ENCODE measurements at regions not wholly inside any gene's neighbourhood (a gene's known extent, or its start where the extent isn't known, plus 50 kb on each side); places are given as distances from the start of the nearest gene placed in this dataset.

- DNase-seq (ENCODE audit: low read depth, low spot score) = no peak
- no peaks in the 10 kb centered on the region for H3K9me3 ChIP-seq (ENCODE audit: control insufficient read depth in 1 of 2, insufficient read depth in 1 of 2, low read depth in 1 of 2, low read length in 2 of 2)
- no peak for ATAC-seq
- no TSS peak for BruUV-seq (replicated peaks)
- H3K27me3 ChIP-seq (ENCODE audit: insufficient read depth, low read length) = no peaks in the 10 kb centered on the region
- no peak overlapping the region for H3K27ac ChIP-seq (ENCODE audit: low read depth, low read length)
- H3K9ac ChIP-seq (ENCODE audit: low read length) = no peak overlapping the region
- ChIA-PET CTCF (no interaction called here), POLR2A (no interaction called here), RAD21 (ENCODE audit: low non-redundant PET in 1 of 2, low total read pairs in 2 of 2, uncharacterized antibody in 2 of 2, unreplicated experiment in 2 of 2) (no interaction called here)
- no peak overlapping the region for H3K4me2 ChIP-seq (ENCODE audit: low read length)
- no peaks in the 10 kb centered on the region for H3K9me2 ChIP-seq (ENCODE audit: insufficient read depth)
- intact Hi-C loops (cut with micrococcal nuclease) = no loop called here
- no peaks in the 10 kb centered on the region for H4K20me1 ChIP-seq (ENCODE audit: insufficient read depth)
- H3K79me2 ChIP-seq (ENCODE audit: insufficient read depth, low read length) = no peaks in the 10 kb centered on the region
- H3K4me1 ChIP-seq (ENCODE audit: control insufficient read depth in 1 of 2, insufficient read depth in 2 of 2, low read length in 2 of 2) = no peaks in the 10 kb centered on the region
- no peak overlapping the region for H2AFZ ChIP-seq (ENCODE audit: low read depth, low read length, poor library complexity, severe bottlenecking)
- no peak for TF ChIP-seq ZBTB33 (IDR thresholded peaks at IDR 0.05; ENCODE audit: extremely low read depth, insufficient replicate concordance, low read length)
- no peak for TF ChIP-seq SRF (IDR thresholded peaks at IDR 0.05; ENCODE audit: low read depth)
- no peak for TF ChIP-seq RAD21 (IDR thresholded peaks at IDR 0.05; ENCODE audit: low read depth)
- no peak for TF ChIP-seq SP1 (IDR thresholded peaks at IDR 0.05; ENCODE audit: low read depth)
- TF ChIP-seq FOSL1 (IDR thresholded peaks at IDR 0.05; ENCODE audit: low read depth) = no peak
- no peak for TF ChIP-seq EGR1 (IDR thresholded peaks at IDR 0.05; ENCODE audit: low read depth)
- TF ChIP-seq ELF1 (IDR thresholded peaks at IDR 0.05; ENCODE audit: borderline replicate concordance, low read depth) = no peak
- no peak for TF ChIP-seq ATF3 (IDR thresholded peaks at IDR 0.05)
- no peak for TF ChIP-seq CTCF (IDR thresholded peaks at IDR 0.05 in 2 of 3, conservative IDR thresholded peaks at IDR 0.05 in 1 of 3; ENCODE audit: borderline replicate concordance in 1 of 3, insufficient read depth in 1 of 3, low read depth in 2 of 3, low read length in 2 of 3)
- no peak for TF ChIP-seq EZH2 (IDR thresholded peaks at IDR 0.05)
- no peak overlapping the region for H3K4me3 ChIP-seq (replicated peaks in 1 of 2; ENCODE audit: low read depth in 1 of 2, low read length in 2 of 2)
- H3K36me3 ChIP-seq (ENCODE audit: control insufficient read depth in 1 of 2, insufficient read depth in 2 of 2, low read length in 2 of 2) = no peaks in the 10 kb centered on the region
Measured at GRCh38 chr4:176451443-176451842, 131.7 kb downstream of the SPCS3 start.
